VCaP (cell line): ENCODE measurements at regions not wholly inside any gene's neighbourhood (a gene's known extent, or its start where the extent isn't known, plus 50 kb on each side); places are given as distances from the start of the nearest gene placed in this dataset.

ENCODE experiments used
- H3K27ac ChIP-seq: fragments of 450-650 bp; 2 replicates; pipeline ENCODE4 v1.5.1; 2017
- TF ChIP-seq, protein P1 (sequence below): fragments of 450-650 bp; conservative IDR thresholded peaks from 2 replicates; pipeline ENCODE4 v1.5.1; 2017; ENCODE audit warnings: mild to moderate bottlenecking, moderate library complexity

DNA sequence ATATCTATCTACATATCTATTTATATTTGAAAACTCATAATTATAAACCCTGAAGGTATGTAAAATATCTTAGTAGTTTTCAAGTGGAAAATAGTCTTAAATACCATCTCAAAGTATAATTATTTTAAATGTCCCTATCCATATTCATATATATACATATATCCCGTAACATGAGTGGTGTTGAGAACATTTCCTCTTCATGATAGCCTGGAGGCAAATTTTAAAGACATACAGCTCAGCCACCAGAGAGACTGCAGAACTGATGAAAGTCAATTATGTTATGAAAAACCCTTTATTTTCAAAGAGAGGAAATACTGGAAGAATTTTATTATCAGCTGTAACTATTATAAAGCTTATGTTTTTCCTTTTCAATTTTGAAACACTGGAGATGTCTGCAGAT lies 1806.7 kb upstream of the PCDH7 start:
- no peak overlapping the region for H3K27ac ChIP-seq
- TF ChIP-seq, protein P1, sequence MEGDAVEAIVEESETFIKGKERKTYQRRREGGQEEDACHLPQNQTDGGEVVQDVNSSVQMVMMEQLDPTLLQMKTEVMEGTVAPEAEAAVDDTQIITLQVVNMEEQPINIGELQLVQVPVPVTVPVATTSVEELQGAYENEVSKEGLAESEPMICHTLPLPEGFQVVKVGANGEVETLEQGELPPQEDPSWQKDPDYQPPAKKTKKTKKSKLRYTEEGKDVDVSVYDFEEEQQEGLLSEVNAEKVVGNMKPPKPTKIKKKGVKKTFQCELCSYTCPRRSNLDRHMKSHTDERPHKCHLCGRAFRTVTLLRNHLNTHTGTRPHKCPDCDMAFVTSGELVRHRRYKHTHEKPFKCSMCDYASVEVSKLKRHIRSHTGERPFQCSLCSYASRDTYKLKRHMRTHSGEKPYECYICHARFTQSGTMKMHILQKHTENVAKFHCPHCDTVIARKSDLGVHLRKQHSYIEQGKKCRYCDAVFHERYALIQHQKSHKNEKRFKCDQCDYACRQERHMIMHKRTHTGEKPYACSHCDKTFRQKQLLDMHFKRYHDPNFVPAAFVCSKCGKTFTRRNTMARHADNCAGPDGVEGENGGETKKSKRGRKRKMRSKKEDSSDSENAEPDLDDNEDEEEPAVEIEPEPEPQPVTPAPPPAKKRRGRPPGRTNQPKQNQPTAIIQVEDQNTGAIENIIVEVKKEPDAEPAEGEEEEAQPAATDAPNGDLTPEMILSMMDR = no peak

DNA sequence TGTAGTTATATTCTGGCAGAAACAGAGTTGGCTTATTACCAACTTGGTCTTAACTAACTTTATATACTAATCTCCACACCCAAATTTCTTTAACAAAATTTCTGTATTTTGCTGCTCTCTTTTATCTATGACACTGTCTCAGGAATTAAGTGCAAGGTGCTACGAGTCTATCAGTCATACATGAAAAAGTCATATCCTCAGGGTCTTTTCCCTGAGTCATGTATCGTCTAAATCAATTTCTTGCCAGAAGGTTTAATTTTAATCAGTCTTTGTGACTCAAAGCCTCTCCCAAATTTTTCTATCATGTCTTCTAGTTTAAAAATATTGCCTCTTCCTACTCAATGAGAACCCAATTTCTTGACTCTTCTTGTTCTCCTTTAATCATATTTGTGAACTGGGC lies 1803.6 kb upstream of the PCDH7 start:
- no peak overlapping the region for H3K27ac ChIP-seq
- TF ChIP-seq, protein P1 = no peak

DNA sequence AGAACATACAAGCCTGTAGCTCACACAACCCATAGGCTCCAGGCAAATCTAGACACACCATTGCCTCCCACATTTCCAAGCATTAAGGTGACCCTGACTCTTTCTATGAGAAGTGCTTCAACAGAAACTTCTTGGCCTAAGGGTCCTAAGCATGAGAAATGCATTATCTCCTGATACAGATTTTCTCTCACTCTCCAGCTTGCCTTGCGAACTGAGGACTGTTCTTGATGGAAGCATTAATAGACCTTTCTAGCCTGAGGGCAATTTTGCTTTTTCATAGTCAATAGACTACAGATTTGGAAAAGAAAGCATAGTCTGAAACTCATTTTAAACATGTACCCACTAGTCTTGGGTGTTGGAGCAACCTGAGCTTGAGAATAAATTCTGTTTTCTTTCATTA lies 1801.3 kb upstream of the PCDH7 start:
- no peak overlapping the region for H3K27ac ChIP-seq
- TF ChIP-seq, protein P1 = no peak

DNA sequence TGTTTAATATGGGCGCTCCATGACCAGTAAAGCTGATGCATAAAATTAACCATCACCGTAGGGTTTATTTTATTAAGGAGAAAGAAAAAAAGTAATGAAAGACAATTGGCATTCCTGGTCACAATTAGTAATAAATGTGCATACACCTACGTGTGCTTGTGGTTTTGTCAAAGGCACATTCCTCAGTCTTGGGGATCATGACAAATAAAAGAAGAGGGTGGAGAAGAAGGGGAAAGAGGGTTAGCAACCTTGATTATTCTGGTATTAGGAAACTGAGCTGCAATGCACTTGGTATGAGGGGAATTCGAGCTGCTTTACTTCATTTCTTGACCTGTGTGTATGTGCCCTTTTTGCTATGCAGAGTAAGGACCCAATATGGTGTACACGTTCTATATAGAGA lies 1798.3 kb upstream of the PCDH7 start:
- TF ChIP-seq, protein P1 = no peak
- no peak overlapping the region for H3K27ac ChIP-seq

DNA sequence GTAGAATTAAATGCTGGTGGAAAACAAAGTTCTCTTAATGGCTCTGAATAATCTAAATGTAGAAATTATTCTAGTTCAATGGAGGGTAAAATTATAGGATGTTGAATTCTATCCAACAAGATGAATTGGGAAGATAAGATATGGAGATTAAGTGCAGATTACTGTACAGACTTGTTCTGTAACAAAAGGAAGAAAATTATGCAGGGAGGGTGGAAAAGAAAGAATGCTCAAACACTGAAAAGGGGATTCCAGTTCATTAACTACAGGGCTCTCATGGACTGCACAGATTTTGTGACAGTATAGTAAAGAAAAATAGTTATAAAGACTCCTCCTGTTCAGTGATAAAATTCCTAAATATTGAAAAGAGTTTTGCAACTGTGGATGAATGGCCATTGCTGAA lies 1794.0 kb upstream of the PCDH7 start:
- no peak overlapping the region for H3K27ac ChIP-seq
- TF ChIP-seq, protein P1 = no peak

DNA sequence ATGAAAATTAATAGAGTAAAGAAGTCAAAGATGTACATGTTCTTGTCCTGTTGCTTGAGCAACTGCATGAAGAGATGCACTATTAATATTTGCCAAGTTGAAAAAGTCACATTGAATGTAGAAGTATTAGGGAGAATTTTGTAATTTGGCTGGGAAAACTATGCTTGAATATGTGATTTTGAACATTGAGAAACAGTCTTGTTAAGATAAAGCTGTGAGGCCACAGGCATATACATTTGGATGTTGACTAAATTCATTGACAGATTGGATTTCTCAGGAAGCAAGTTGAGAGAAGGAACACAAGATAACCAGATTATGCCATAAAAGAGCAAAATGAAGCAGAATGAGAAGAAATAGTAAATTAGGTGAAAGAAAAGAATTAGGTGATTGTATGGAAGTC lies 1777.5 kb upstream of the PCDH7 start:
- H3K27ac ChIP-seq = no peak overlapping the region
- TF ChIP-seq, protein P1 = no peak

DNA sequence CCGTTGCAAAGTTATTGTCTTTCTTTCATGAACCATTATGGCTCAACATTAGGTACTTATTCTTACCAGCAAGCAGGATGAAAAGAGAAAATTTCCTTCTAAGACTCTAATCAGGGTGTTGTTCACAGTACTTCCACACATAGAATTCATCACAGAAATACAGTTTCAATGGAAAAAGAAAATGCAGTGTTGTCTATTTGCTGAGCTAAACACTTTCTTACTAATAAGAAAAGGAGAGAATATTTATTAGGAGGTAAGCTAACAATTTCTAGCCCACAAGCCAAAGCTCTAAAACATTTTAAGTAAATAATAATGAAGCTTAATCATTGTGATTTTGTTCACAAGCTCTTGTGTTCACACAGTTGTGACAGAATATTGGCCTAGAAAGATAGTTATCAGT lies 1772.8 kb upstream of the PCDH7 start:
- H3K27ac ChIP-seq = no peak overlapping the region

More for the DNA sequence above, 1772.8 kb upstream of the PCDH7 start:
- TF ChIP-seq, protein P1 = no peak
